A673 (cell line): ENCODE measurements at regions not wholly inside any gene's neighbourhood (a gene's known extent, or its start where the extent isn't known, plus 50 kb on each side); places are given as distances from the start of the nearest gene placed in this dataset.

Experiments used
- EZH2 ChIP-seq: fragments of 200-600 bp; sonication (generic); IDR thresholded peaks from 2 replicates; pipeline ENCODE4 v1.6.1; 2017; ENCODE audit warnings: borderline replicate concordance, low read depth, mild to moderate bottlenecking, mixed read lengths, antibody characterized with exemption, low read length; ENCODE audit not compliant: poor library complexity, severe bottlenecking
- TF ChIP-seq, protein P1 (sequence below): fragments of 300-800, 200-600 bp; sonication (generic); conservative IDR thresholded peaks from 2 replicates; pipeline ENCODE4 v1.5.1; 2017; ENCODE audit warnings: low read depth, mild to moderate bottlenecking, antibody characterized with exemption, low read length, moderate library complexity, mixed read lengths

DNA sequence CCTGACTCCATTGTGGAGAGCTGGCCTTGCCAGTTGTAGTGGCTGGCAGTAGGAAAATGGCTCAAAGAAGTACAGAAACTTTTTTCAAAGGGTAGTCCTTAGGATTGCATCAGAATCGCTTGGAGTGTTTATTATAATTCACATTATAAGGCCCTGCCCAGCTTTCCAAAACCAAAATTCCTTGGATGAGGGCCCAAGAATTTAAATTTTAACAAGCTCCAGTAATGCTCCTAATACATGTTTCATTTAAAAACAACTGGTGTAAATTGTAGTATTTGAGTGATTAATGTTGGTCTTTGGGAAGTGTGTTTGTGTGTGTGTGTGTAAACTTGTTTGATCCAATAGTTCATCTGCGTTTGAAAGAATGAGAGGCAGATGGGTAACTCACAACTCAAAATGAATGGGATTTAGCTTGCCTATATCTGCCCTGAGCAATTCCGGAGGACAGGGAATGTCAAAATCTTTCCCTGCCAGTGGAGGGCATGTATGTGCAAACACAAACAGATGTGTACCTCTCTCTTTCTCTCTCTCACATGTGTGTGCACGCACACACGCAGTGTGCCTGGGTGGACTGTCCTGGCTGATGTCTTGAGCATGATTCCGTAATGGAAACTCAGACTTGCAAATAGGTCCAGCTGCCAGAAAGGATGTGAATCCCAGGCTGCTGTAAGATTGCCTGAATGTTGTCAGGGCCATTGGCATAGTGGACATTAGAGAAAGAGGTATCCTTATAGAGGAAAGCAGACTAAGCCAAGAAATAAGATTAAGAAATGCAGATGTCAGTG is 293.1 kb downstream of the LMX1A start:
- TF ChIP-seq, protein P1, sequence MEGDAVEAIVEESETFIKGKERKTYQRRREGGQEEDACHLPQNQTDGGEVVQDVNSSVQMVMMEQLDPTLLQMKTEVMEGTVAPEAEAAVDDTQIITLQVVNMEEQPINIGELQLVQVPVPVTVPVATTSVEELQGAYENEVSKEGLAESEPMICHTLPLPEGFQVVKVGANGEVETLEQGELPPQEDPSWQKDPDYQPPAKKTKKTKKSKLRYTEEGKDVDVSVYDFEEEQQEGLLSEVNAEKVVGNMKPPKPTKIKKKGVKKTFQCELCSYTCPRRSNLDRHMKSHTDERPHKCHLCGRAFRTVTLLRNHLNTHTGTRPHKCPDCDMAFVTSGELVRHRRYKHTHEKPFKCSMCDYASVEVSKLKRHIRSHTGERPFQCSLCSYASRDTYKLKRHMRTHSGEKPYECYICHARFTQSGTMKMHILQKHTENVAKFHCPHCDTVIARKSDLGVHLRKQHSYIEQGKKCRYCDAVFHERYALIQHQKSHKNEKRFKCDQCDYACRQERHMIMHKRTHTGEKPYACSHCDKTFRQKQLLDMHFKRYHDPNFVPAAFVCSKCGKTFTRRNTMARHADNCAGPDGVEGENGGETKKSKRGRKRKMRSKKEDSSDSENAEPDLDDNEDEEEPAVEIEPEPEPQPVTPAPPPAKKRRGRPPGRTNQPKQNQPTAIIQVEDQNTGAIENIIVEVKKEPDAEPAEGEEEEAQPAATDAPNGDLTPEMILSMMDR, result no peak
- TF ChIP-seq EZH2, result no peak
